HG02610 (cell line): ENCODE measurements at regions not wholly inside any gene's neighbourhood (a gene's known extent, or its start where the extent isn't known, plus 50 kb on each side); places are given as distances from the start of the nearest gene placed in this dataset.

Experiments used
- ATAC-seq: cut with Tn5 transposase; IDR thresholded peaks from one replicate; pipeline ENCODE4 v1.9.1; 2021; ENCODE audit warnings: mild to moderate bottlenecking, moderate library complexity; ENCODE audit not compliant: unreplicated experiment

DNA sequence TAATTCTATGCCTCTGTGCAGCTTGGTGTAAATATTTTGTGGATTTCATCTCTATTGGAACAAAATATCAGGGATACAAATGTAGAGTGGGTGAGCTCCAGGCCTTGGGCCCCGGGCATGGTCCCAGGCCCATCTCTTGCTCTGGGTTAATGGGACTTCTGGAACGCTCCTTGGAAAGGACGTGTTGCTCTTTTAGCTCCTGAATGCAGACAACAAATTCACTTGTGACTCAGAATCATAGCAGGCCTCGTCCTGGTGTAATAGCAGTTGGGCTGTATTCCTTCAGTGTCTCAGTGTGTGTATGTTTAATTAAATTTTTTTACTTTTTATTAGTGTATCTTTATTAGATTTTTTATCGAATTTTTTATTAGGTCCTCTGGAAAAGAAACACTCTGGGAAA lies 266.7 kb upstream of the C2CD4B start:
- ATAC-seq: no peak

DNA sequence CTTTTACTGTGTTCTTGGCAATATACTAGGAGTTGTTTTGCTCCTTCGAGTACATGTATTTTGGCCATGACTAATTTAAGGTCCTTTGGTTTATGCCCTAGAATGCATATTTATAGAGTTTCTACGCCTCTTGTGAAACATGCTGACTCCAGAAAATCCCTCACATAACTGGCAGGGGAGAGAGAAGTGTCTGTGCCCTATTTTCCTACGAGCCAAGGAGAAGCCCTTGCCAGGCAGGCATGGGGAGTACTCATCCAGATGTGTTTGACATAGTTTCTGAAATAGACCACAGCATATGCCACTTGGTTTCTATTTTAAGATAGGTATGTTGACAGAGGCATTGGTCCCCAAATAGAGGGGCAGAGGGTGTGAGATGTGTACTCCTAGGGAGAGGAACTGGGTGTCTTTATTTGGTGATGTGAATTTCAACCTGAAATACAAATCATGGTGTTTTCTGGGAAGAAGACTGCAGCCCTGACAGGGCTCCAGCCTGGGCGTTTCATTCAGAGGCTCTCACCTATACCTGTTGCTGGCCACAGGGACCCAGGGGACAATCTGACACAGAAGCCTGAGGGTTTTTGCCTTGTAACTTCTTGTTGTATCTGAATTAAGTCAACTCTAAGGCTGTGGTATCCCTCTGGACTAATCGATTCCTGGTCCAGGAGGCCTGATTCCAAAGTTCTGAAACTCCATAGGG lies 267.8 kb upstream of the C2CD4B start:
- no peak for ATAC-seq

DNA sequence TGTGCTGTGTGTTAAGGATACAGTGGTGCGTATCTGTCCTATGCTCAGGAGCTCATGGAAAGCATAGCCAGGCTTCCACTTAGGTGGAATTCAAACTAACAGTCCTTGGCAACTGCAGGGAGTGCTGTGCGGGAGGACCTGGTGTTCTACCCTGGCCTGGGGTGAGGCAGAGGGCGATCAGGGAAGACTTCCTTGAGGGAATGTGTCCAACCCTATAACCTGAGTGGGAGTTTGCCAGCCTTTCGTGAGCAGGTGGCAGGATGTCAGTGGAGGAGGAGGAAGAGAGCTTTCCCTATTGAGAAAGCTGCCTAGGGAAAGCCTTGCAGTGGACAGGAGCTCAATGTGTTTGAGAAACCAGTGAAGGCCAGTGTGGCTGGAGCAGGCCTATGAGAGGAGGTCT lies 271.1 kb upstream of the C2CD4B start:
- ATAC-seq: no peak

DNA sequence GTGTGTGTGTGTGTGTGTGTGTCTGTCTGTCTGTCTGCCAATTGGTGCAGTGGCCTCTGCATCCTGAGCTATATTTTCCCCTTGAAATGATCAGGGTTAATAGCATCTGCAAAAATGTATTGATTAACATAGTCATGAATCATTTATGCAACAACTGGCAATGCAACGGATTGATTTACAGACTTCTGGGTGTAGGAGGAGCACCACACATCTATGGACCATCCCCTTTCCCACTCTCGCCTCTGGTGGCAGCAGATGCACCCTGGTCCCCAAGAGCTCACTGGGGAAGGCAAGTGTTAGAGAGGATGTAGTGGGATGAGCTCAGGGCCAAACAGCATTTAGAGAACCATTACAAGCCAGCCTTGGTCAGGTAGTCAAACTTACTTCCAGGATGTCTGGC lies 272.7 kb upstream of the C2CD4B start:
- ATAC-seq: no peak

DNA sequence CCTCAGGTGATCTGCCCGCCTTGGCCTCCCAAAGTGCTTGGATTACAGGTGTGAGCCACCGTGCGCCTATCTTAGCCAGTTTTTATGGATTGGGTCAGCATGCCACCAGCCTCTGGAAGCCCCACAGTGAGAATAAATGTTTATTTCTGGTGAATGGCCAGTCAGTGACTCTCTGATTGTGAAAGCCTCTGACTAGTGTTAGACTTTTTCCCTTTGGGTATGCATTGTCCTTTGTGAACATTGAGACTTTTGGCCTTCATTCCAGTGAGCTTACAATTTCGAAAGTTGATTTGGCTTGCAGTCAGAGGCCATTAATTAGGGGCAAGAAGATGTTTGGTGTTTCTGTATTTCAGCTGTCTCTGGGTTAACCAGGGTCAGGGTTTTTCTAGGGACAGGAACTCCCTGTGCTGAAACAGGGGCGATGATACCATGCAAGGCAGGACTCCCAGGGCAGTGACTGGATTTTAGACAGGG lies 274.5 kb upstream of the C2CD4B start:
- no peak for ATAC-seq

DNA sequence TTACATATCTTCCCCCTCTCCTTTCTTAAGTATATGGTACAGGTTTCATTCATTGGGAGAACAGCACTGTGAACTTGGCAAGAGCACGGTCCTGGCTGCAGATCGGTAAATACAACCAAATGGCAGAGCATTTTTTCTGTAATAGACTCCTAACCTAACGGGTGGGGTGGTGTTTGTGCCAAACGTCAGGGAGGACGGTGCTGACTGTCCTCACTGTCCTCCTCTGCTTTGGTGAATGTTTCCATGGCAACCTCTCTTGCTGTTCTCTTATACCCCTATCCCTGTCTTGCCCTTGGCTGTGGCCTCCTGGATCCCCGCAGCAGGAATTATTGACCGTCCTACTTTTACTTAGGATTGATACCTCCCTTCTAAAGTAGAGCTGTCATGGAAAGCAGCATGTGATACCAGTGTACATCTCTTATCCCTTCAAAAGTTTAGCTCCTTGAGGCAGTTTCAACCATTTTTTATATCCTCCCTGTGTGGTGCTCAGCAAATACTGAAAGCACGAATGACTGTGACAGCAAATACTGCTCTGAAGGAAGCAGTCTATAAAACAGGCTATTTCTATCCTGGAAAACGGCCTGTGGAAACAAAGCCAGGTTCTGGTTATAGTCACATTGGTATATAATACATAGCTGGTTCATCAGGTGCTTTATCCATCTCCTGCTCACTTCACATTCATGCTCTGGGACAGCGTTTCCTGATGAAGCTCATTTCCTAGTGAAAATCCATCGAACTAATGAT lies 275.4 kb upstream of the C2CD4B start:
- ATAC-seq: no peak

DNA sequence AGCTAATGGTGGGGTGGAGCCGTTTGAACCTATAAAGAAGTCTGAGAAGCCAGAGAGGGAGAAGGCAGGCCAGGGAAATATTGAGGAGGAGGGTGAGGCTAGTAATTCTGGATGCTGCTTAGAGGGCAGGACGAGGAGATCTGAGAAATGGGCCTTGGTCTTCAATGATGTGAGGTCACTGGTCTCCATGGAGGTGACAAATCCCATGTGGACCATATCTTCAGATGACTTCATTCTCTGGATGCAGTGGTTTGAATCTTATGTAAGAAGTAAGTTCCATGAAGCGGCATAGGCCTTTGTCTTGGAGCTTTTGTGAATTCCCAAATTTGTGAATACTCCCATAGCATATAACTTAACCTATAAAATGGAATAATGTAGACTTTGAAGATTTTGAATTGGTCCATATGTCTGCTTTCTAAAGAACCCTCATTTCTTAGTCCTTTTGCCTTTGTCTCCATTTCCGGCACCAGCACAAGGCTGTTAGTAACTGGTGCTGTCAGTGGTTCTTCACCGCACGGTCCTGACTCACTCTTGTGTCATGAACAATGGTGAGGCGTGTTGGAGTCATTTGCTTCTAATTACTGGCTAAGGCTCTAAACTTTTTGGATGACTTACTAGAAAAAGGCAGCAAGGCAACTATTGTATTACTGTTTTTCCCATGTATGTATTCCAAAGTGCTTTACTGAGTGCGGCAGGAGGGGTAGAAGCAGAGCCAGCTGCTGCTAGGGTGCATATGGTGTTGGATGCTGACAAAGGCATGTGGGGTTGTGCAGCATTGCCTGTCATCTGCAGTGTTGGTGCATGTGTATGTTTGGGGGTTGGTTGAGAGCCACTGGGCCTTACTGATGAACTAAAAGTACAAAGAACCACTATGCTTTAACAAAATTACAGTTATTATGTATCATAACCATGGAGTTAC lies 279.3 kb upstream of the C2CD4B start:
- ATAC-seq: no peak

DNA sequence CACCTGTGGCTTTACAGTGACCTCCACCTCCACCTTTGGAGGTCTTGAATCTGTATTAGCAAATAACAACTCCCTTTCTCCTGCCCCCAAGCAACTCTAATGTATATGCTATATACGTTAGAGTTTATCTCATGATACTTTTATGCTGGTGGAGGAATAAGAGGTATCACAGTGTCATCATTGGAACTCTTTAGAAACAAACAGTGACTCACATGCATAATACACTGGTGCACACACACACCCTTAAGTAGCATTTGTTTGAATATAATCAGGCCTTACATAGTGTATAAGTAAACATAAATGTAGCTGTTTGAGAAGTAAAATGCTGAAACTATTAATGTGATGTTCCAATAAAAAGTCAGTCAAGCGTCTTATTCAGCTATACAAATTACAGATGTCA lies 280.2 kb upstream of the C2CD4B start:
- ATAC-seq: no peak

DNA sequence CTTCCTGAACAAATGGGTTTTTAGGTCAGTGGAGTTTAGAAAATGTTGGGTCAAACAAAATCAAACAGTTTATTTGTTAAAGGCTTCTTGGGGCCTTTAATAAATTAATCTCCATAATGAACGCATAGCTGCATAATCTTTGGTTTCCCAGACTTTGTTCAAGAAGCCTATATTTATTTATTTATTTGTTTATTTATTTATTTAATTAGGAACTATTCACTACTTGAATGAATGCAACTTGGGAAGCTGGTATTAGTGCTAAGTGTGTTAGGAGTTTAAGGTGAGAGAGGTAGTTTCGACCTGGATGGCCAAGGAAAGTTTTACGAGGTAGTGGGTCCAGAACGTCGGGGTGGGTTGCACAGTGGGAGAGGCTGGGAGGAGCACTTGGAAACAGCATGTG lies 281.9 kb upstream of the C2CD4B start:
- no peak for ATAC-seq

DNA sequence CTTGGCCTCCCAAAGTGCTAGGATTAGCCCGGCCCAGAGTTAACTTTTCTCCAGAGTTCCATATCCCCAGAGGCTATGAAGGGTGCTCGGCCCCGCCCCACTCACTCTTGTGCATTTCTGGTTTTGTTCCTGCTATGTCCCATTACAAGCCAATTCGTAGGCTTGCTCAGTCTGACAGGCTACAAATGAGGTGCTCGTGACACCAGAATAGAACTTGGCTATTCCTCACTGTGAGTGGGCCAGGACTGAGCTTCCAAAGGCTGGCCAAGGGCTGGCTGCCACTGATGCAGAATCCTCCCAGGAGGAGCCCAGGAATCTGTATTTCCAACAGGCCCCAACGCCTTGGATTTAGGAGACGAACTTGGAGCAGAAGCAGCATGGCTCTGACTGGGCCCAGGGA lies 282.7 kb upstream of the C2CD4B start:
- ATAC-seq: no peak

DNA sequence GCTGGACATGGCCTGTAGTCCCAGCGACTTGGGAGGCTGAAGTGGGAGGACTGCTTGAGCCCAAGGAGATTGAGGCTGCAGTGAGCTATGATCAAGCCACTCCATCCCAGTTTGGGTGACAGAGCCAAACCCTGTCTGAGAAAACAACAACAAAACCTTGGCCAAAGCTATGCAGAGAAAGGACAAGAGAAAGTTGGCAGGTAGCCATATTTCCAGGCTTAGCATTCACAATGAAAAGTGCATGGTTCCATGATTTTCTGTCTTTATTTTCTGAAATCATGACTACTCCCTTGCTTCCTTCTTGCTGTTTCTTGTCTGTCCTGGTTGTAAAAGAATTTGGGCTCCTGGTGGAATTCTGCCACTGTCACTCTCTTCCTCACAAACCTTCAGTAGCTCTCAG lies 284.6 kb upstream of the C2CD4B start:
- ATAC-seq: no peak

DNA sequence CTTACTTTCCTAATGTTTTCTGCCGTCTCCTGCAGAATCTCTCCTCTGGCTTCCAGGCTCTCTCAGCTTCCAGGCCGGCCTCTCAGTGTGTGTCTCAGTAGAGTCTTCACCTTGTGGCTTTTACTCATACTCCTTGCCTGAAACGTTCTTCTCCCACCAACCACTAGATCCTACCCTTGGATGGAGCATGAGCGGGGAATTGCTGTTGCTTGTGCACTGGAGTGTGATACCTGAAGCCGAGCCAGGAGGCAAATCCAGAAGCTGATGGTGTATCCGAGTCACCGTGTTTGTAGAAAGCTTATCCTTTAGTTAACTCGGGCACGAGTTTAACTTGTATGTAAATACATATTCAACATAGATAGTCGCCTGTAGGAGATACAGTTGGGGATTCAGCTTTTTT lies 285.0 kb upstream of the C2CD4B start:
- no peak for ATAC-seq

DNA sequence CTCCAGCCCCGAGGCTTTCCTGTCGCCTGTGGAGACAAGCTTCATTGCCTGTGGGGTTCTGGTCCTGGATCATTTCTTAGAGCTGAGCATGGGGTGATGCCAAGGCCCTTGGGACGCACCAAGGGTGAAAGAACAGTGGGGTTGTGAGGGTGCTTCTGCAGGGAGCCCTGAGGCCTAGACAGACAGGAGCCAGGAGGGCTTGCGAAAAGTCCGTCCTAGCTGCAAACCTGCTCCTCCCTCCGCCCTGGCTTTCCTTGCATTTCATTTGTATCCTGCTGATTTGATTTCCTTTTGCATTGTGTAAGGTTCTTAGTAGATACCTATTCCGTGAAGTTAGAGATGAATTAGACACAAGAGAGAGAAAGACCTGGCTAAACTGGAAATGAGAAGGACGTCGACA lies 286.9 kb upstream of the C2CD4B start:
- ATAC-seq: no peak

DNA sequence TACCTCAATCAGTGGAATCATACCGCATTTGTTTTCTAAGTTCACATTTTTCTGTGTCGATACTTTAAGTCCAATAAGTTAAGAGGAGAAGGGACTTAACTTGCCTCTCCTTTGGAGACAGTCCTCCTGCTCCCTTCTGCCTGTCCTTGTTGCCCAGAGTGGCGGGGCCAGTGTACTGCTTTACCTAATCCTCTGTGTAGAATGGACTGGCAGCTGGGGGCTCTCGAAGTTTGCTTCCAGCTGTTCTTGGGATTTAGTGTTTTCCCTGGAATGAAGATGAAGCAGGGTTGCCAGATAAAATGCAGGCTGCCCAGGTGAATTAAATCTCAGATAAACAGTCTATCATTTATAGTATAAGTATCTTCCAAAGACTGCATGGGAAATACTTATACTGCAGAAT lies 287.6 kb upstream of the C2CD4B start:
- ATAC-seq: no peak

DNA sequence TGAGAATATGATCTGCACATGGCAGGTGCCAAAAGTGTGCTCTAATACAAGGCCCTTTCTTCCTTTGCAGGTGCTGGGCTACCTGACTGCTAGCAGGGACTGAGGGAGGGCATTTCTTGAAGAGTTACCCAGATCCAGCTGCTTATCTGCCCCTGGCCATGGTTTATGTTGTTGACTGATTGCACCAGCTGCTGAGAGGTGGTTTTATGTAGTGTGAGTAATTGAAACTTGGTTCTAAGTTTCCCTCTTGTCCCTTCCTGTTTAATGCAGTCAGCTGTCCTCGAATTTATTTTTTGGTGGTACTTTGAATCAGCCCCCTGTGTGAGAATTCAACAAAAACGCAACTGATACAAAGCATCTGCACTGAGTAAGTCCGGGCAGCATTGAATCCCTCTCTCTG lies 288.3 kb upstream of the C2CD4B start:
- no peak for ATAC-seq

DNA sequence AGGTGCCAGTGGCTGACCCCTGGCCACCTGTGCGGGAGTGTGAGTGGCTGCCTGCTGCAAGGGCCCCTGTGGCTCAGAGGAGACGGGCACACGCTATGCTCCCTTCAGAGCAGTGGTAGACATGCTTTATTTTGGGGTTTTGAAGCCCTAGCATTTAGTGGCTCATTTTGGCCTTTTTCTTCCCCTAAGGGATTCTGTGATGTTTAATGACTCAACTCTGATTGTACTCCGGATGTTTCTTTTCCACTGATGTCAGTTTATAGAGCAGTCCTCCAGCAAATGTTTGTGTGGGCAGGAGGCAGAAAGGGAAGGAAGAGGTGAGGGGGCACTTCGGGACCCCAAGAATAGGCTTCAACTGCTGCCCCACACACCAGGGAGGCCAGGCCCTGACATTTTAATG lies 288.9 kb upstream of the C2CD4B start:
- no peak for ATAC-seq

DNA sequence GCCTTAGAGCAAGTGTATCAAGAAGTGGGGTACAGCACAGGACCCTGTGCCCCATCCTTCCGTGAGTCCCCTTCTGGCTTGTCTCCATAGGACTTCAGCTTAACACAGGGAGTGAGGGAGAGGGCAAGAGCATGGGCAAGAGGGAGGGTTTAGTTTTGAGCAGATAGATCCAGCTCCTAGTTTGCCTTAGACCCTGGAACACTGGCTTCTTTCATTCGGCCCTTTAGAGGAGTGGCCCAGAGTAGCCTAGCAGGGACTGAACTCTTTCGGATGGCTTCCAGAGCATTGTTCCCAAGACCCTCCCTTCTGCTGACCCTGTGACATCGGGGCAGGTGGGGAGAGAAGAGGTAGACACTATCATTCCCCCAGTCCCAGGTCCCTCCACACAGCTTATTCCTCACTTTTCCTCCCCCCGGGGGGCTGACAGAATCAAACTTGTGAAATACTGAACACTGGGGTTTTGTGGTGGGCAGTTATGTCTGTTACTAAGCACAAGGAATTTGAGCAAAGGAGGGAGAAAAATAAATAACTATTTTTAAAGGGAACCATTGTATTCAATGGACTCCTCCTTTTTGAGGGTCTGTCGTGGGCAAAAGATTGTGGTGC lies 289.6 kb upstream of the C2CD4B start:
- ATAC-seq: no peak

DNA sequence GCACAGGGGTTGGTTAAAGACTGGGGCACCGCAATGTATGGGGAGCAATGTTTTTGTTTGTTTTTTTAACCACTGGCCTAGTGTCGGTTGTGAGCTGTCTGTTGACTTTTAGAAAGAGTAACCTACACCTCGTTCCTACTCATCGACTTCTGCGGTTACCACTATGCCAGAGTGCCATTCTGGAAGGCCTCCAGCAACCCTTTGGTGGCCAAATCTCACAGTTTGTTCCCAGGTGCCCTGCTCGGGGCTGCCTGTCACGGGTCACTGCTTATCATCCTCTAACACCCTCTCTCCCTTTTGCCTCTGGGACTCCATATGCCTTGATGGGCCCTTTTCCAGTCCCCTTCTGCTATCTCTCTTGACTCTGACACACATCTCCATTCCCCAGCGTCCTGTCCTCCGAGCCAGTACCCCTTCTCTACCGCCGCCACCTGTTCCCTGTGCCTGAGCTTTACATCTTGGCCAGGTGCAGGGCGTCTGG lies 290.4 kb upstream of the C2CD4B start:
- no peak for ATAC-seq

DNA sequence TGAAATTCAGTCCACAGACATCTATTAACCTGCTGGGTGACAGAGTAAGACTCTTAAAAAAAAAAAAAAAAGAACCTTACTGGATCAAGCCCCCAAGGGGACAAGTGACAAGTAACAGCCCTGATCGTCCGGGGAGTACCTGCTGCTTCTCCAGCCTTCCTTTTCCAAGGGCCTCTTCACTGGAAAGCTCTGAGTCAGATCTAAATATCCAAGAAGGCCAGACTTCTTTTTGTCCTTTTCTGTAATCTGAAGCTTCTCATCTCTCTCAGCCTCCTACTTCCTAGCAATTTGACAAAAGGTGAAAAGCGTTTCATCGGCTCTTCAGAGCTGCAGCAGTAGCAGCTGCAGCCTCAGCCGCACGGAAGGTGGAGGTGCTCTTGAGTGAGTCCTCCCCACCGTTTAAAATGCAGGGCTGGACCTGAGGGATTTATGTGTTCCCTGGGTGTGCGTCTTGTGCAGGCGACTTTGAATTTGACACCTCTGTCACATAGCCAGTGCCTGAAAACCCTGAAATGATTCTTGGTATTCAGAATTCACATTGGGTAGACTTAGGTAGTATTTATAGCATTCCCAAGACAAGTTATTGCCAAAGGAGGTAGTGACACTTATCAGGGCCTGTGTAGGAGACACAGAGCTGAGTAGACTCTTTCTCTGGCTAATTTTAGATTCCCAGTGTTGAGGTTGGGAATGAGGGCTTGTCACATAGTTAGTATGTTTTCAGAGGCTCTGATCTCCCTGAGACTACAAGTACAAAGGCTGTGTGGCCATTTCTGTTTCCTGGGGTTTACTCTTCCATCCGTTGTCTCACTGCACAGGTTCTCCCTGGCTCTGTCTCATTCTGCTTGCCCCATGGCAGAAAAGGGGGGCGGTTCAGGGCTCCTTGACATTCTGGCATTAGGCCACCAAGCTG lies 291.2 kb upstream of the C2CD4B start:
- ATAC-seq: no peak

DNA sequence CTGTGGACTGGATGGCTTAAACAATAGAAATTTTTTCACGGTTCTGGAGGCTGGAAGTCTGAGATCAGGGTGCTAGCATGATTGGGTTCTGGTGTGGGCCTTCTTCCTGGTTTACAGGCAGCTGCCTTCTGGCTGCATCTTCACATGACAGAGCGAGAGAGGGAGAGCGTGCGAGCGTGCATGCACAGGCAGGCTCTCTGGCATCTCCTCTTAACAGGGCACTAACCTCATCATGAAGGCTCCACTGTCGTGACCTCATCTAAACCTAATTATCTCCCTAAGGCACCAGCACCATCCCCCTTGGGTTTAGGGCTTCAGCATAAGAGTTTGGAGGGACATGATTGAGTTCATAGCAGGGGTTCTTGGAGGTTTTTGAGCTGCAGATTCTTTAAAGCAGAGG lies 292.0 kb upstream of the C2CD4B start:
- ATAC-seq: no peak
